NB4 (cell line): ENCODE measurements at regions not wholly inside any gene's neighbourhood (a gene's known extent, or its start where the extent isn't known, plus 50 kb on each side); places are given as distances from the start of the nearest gene placed in this dataset.

Experiments used
- CTCF ChIP-seq: IDR thresholded peaks from one replicate; pipeline ENCODE4 v1.5.1; 2012; ENCODE audit warnings: low read depth, low read length
- MAX ChIP-seq: IDR thresholded peaks from 2 replicates; pipeline ENCODE4 v1.6.1; 2011; ENCODE audit warnings: low read depth, low read length
- MYC ChIP-seq: IDR thresholded peaks from 2 replicates; pipeline ENCODE4 v1.6.1; 2011; ENCODE audit warnings: low read depth, low read length
- POLR2A ChIP-seq: IDR thresholded peaks from 2 replicates; pipeline ENCODE4 v1.6.1; 2011; ENCODE audit warnings: mild to moderate bottlenecking; ENCODE audit not compliant: insufficient read length; ENCODE audit errors: extremely low read depth

GRCh38 chr11:32307913-32308312 lies 127.4 kb downstream of the WT1 start:
- TF ChIP-seq MYC (no peak), POLR2A (no peak), CTCF (no peak), MAX (no peak)
